ENCODE measurements at regions not wholly inside any gene's neighbourhood (a gene's known extent, or its start where the extent isn't known, plus 50 kb on each side); places are given as distances from the start of the nearest gene placed in this dataset.

DNA sequence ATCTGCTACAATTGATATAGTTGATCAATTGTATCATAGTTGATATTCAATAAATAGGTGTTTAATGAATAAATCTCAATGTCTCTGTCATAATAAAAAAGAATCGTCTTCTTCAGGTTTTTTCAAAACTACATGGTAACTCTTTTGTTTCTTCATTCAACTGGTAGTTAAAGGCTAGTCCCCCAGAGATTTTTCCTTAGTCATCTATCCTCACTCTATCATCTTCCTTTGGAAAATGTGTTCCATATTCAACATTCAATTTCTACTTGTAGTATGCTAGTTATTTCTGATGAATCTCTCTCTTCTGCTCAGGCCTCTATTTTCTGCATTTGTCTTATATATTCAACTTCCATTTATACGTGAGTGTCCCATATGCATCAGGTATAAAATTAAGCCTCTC, 558.8 kb downstream of the KCNT2 start:
- Histone ChIP-seq H2AFZ (ENCODE audit: low read depth, low read length) (no peak overlapping the region), H3K9ac (ENCODE audit: insufficient read depth in 1 of 2, low read depth in 2 of 2, low read length in 2 of 2) (no peak overlapping the region), H3K4me3 (no peak overlapping the region), H3K4me1 (replicated peaks in 1 of 2; ENCODE audit: control insufficient read depth in 2 of 2, insufficient read depth in 2 of 2, low read length in 2 of 2) (no peaks in the 10 kb centered on the region), H3K27me3 (ENCODE audit: control insufficient read depth in 2 of 2, insufficient read depth in 2 of 2, low read length in 2 of 2) (no peaks in the 10 kb centered on the region), H3K79me2 (ENCODE audit: control insufficient read depth, insufficient read depth, low read length) (no peaks in the 10 kb centered on the region), H4K20me1 (replicated peaks; ENCODE audit: control insufficient read depth, insufficient read depth, low read length) (no peaks in the 10 kb centered on the region), H3K36me3 (ENCODE audit: control insufficient read depth, insufficient read depth, low read length) (no peaks in the 10 kb centered on the region), H3K27ac (ENCODE audit: extremely low read depth, low read depth, low read length) (no peak overlapping the region), H3K4me2 (ENCODE audit: insufficient read depth, low read length) (no peak overlapping the region), H3K9me3 (replicated peaks; ENCODE audit: control insufficient read depth, insufficient read depth, low read depth, low read length) (no peaks in the 10 kb centered on the region), H3K9me1 (ENCODE audit: control insufficient read depth, insufficient read depth, low read length) (no peaks in the 10 kb centered on the region)
- ChIA-PET CTCF (ENCODE audit: low intra/inter-chr PET ratio) (no interaction called here), POLR2A (no interaction called here)
- in situ Hi-C loops (cut with MboI), result no loop called here
- intact Hi-C loops (cut with micrococcal nuclease), result no loop called here
- TF ChIP-seq SMARCE1 (IDR thresholded peaks at IDR 0.05), result no peak
- TF ChIP-seq ETV1 (tag; conservative IDR thresholded peaks at IDR 0.05; ENCODE audit: low read depth), result no peak
- TF ChIP-seq MAFG (tag; conservative IDR thresholded peaks at IDR 0.05), result peak; percentile 43
- TF ChIP-seq C11orf30 (IDR thresholded peaks at IDR 0.05; ENCODE audit: low read depth), result peak; percentile 59
- TF ChIP-seq HDAC3 (IDR thresholded peaks at IDR 0.05; ENCODE audit: borderline replicate concordance, partially characterized antibody), result no peak
- no peak for TF ChIP-seq CC2D1A (IDR thresholded peaks at IDR 0.05)
- TF ChIP-seq ZNF316 (IDR thresholded peaks at IDR 0.05), result peak; percentile 59
- TF ChIP-seq, protein P1, sequence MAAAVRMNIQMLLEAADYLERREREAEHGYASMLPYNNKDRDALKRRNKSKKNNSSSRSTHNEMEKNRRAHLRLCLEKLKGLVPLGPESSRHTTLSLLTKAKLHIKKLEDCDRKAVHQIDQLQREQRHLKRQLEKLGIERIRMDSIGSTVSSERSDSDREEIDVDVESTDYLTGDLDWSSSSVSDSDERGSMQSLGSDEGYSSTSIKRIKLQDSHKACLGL (CRISPR knock-in tag; IDR thresholded peaks at IDR 0.05; ENCODE audit: borderline replicate concordance, poor library complexity, severe bottlenecking), result no peak
- no peak for TF ChIP-seq MYC (IDR thresholded peaks at IDR 0.05; ENCODE audit: low read depth, low read length)
- no peak for TF ChIP-seq MYC (CRISPR knock-in tag; IDR thresholded peaks at IDR 0.05; ENCODE audit: borderline replicate concordance, low read depth)
- TF ChIP-seq HMG20A (CRISPR knock-in tag; conservative IDR thresholded peaks at IDR 0.05), result no peak
- 15% methylated on average over 2 of the region's 2 CpGs for WGBS (ENCODE audit: insufficient coverage, low coverage, missing lambda C conversion rate)
- BruUV-seq (replicated peaks), result no TSS peak
- ATAC-seq, result peak; percentile 46
- FAIRE-seq, result no peak
- no peak for DNase-seq (ENCODE audit: extremely low read depth in 1 of 4, low spot score in 3 of 4)

Measured in K562 (cell line).